ENCODE measurements at regions not wholly inside any gene's neighbourhood (a gene's known extent, or its start where the extent isn't known, plus 50 kb on each side); places are given as distances from the start of the nearest gene placed in this dataset.

DNA sequence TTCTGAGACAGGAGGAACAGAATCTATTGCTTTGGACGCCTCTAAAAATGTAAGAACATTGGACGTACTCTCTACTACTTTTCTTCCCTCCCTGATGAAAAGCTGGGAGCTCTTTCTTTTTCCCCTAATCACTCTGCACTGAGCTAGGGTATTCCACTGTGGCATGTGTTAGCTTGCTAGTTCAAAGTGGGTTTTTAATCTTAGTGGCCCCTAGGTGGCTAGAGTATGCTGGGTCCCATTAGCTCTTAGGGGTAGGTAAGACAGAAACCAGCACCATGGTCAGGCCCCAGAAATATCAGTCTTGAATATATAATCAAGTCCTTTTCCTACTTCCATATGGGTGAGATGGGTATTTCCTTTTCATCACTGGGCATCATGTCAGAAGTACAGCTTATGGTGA is 945.2 kb upstream of the PTPRD start:
- H3K27me3 Mint-ChIP-seq (ENCODE audit: low read depth) = no peaks in the 10 kb centered on the region
- CTCF ChIA-PET = interaction anchor here (0.6 to 1.4 kb wide), 2 partner anchors 772 to 1831 kb away, joined by 3 to 5 read pairs; no protein-coding TSS in a partner anchor
- no peak overlapping the region for H3K27ac Mint-ChIP-seq
- peaks cover 5% of the 10 kb centered on the region for H3K4me1 Mint-ChIP-seq
- no peak overlapping the region for H3K4me3 Mint-ChIP-seq
- no peaks in the 10 kb centered on the region for H3K9me3 Mint-ChIP-seq
- POLR2A ChIA-PET = no interaction called here
- TF ChIP-seq RORB (CRISPR knock-in tag; IDR thresholded peaks at IDR 0.05) (no peak), NR1H2 (CRISPR knock-in tag; IDR thresholded peaks at IDR 0.05) (no peak), FOXP1 (CRISPR knock-in tag; IDR thresholded peaks at IDR 0.05; ENCODE audit: borderline replicate concordance) (no peak), HMGA2 (CRISPR knock-in tag; IDR thresholded peaks at IDR 0.05) (no peak), TP53 (CRISPR knock-in tag; IDR thresholded peaks at IDR 0.05) (no peak), ATF1 (CRISPR knock-in tag; IDR thresholded peaks at IDR 0.05) (no peak), RELA (CRISPR knock-in tag; IDR thresholded peaks at IDR 0.05; ENCODE audit: borderline replicate concordance) (no peak), SMAD4 (CRISPR knock-in tag; IDR thresholded peaks at IDR 0.05) (no peak), NFE2L1 (CRISPR knock-in tag; IDR thresholded peaks at IDR 0.05) (no peak), EMX1 (CRISPR knock-in tag; IDR thresholded peaks at IDR 0.05) (no peak), SMAD3 (CRISPR knock-in tag; IDR thresholded peaks at IDR 0.05; ENCODE audit: borderline replicate concordance) (no peak), GTF2I (CRISPR knock-in tag; conservative IDR thresholded peaks at IDR 0.05) (no peak), MYBL2 (CRISPR knock-in tag; IDR thresholded peaks at IDR 0.05) (no peak), GABPB1 (CRISPR knock-in tag; IDR thresholded peaks at IDR 0.05) (no peak)
- TF ChIP-seq, protein P1, sequence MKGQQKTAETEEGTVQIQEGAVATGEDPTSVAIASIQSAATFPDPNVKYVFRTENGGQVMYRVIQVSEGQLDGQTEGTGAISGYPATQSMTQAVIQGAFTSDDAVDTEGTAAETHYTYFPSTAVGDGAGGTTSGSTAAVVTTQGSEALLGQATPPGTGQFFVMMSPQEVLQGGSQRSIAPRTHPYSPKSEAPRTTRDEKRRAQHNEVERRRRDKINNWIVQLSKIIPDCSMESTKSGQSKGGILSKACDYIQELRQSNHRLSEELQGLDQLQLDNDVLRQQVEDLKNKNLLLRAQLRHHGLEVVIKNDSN (CRISPR knock-in tag; IDR thresholded peaks at IDR 0.05) = no peak
- TF ChIP-seq, protein P2, sequence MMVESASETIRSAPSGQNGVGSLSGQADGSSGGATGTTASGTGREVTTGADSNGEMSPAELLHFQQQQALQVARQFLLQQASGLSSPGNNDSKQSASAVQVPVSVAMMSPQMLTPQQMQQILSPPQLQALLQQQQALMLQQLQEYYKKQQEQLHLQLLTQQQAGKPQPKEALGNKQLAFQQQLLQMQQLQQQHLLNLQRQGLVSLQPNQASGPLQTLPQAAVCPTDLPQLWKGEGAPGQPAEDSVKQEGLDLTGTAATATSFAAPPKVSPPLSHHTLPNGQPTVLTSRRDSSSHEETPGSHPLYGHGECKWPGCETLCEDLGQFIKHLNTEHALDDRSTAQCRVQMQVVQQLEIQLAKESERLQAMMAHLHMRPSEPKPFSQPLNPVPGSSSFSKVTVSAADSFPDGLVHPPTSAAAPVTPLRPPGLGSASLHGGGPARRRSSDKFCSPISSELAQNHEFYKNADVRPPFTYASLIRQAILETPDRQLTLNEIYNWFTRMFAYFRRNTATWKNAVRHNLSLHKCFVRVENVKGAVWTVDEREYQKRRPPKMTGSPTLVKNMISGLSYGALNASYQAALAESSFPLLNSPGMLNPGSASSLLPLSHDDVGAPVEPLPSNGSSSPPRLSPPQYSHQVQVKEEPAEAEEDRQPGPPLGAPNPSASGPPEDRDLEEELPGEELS (CRISPR knock-in tag; IDR thresholded peaks at IDR 0.05) = no peak
- TF ChIP-seq, protein P3, sequence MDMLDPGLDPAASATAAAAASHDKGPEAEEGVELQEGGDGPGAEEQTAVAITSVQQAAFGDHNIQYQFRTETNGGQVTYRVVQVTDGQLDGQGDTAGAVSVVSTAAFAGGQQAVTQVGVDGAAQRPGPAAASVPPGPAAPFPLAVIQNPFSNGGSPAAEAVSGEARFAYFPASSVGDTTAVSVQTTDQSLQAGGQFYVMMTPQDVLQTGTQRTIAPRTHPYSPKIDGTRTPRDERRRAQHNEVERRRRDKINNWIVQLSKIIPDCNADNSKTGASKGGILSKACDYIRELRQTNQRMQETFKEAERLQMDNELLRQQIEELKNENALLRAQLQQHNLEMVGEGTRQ (CRISPR knock-in tag; IDR thresholded peaks at IDR 0.05) = no peak
- TF ChIP-seq, protein P4, sequence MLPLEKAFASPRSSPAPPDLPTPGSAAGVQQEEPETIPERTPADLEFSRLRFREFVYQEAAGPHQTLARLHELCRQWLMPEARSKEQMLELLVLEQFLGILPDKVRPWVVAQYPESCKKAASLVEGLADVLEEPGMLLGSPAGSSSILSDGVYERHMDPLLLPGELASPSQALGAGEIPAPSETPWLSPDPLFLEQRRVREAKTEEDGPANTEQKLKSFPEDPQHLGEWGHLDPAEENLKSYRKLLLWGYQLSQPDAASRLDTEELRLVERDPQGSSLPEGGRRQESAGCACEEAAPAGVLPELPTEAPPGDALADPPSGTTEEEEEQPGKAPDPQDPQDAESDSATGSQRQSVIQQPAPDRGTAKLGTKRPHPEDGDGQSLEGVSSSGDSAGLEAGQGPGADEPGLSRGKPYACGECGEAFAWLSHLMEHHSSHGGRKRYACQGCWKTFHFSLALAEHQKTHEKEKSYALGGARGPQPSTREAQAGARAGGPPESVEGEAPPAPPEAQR (CRISPR knock-in tag; IDR thresholded peaks at IDR 0.05) = no peak
- DNase-seq (ENCODE audit: low spot score) = no peak
- H3K36me3 Mint-ChIP-seq = no peaks in the 10 kb centered on the region
- peak; percentile 87 for ATAC-seq

DNA sequence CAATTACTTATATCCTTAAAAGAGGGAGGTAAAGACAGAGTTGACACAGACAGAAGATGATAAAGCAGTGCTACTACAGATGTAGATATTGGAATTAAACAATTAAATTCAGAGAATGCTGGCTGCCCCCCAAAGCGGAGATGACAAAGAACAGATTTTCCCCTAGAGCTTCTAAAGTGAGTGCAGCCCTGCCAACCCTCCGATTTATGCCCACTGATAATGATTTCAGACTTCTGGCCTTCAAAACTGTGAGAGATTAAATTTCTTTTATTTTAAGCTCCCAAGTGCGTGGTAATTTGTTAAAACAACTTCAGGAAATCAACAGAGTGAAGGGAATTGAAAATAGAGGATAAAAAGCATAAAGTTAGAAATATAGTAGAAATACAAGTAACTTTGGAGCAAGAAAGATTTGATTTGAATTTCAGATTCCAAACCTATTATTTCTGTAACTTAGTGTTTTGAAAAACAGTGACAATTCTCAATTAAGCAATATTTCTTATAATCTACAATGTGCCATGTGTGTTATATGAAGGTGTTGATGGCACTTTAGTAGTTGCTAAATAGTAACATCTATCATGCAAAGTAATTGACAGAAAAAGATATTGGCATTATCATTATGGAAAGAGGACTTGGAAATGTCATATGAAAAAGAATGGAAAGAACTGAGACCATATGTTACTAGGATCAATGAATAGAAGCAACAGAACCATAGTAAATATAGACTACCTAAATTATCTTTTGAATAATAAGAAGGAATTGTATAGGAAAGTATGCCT is 946.4 kb upstream of the PTPRD start:
- no peaks in the 10 kb centered on the region; the same call in 1 of the 2 replicates for H3K9me3 Mint-ChIP-seq
- ATAC-seq = no peak
- ChIA-PET CTCF (no interaction called here), POLR2A (no interaction called here)
- no peaks in the 10 kb centered on the region for H3K27me3 Mint-ChIP-seq (ENCODE audit: low read depth)
- DNase-seq (ENCODE audit: low spot score) = no peak
- no peak overlapping the region for H3K4me3 Mint-ChIP-seq
- no peaks in the 10 kb centered on the region for H3K4me1 Mint-ChIP-seq
- no peaks in the 10 kb centered on the region for H3K36me3 Mint-ChIP-seq
- TF ChIP-seq EMX1 (CRISPR knock-in tag; IDR thresholded peaks at IDR 0.05) = no peak
- TF ChIP-seq NR2C2 (CRISPR knock-in tag; IDR thresholded peaks at IDR 0.05) = no peak
- TF ChIP-seq TEAD1 (CRISPR knock-in tag; IDR thresholded peaks at IDR 0.05) = no peak
- no peak for TF ChIP-seq ZNF423 (CRISPR knock-in tag; IDR thresholded peaks at IDR 0.05)
- no peak for TF ChIP-seq IRF2 (CRISPR knock-in tag; IDR thresholded peaks at IDR 0.05; ENCODE audit: borderline replicate concordance, low read depth)
- H3K27ac Mint-ChIP-seq = no peak overlapping the region
